Peyer's patch (tissue), 4 donors: ENCODE measurements at regions not wholly inside any gene's neighbourhood (a gene's known extent, or its start where the extent isn't known, plus 50 kb on each side); places are given as distances from the start of the nearest gene placed in this dataset.
"Not testable (repeated sequence)": the region's sequence is repeated elsewhere in the genome, so short reads cannot be mapped to it uniquely, and the experiment has no call there.

Experiments
- DNase-seq, 3 donors: peaks; one replicate each; pipeline ENCODE4 v3.0.0-alpha.2; 2017 to 2019
- H3K27ac ChIP-seq, 4 donors: fragments of 200-600 bp; sonication (generic); one replicate each; pipeline ENCODE4 v1.5.1; 2016 to 2019
- H3K27me3 ChIP-seq, 2 donors: fragments of 200-600 bp; sonication (generic); one replicate each; pipeline ENCODE4 v1.5.1; 2019
- H3K36me3 ChIP-seq, 3 donors: fragments of 200-600 bp; sonication (generic); one replicate each; pipeline ENCODE4 v1.5.1; 2016 to 2019
- H3K4me1 ChIP-seq, 4 donors: fragments of 200-600 bp; sonication (generic); one replicate each; pipeline ENCODE4 v1.5.1; 2016 to 2019
- H3K4me3 ChIP-seq, 4 donors: fragments of 200-600 bp; sonication (generic); 1 replicate in 3 of 4; 2 replicates in 1 of 4; pipeline ENCODE4 v1.5.1; 2016 to 2019; ENCODE audit warnings: mild to moderate bottlenecking in 1 of 4
- H3K9me3 ChIP-seq, 4 donors: fragments of 200-600 bp; sonication (generic); one replicate each; pipeline ENCODE4 v1.5.1; 2016 to 2019; ENCODE audit warnings: mild to moderate bottlenecking in 1 of 4
- POLR2A ChIP-seq, 2 donors: fragments of 450-650 bp; IDR thresholded peaks; one replicate each; pipeline ENCODE4 v1.5.1; 2017; ENCODE audit warnings: antibody characterized with exemption in 2 of 2, mild to moderate bottlenecking in 2 of 2, moderate library complexity in 2 of 2
- TF ChIP-seq, protein P1 (sequence below), 6 experiments: fragments of 450-650 bp in 4 of 6; fragments of 200-600 bp in 2 of 6; sonication (generic) in 1 of 6; IDR thresholded peaks; one replicate each; pipeline ENCODE4 v1.5.1; 2017 to 2019; ENCODE audit warnings: antibody characterized with exemption in 6 of 6, mild to moderate bottlenecking in 3 of 6, moderate library complexity in 1 of 6

GRCh38 chr5:174644436-174644835 lies 79.9 kb upstream of the MSX2 start:
- Histone ChIP-seq H3K4me3 (no peak overlapping the region), H3K4me1 (no peaks in the 10 kb centered on the region), H3K27me3 (no peaks in the 10 kb centered on the region), H3K9me3 (no peaks in the 10 kb centered on the region), H3K36me3 (no peaks in the 10 kb centered on the region), H3K27ac (no peak overlapping the region)
- no peak for TF ChIP-seq POLR2A (IDR thresholded peaks at IDR 0.05)
- TF ChIP-seq, protein P1, sequence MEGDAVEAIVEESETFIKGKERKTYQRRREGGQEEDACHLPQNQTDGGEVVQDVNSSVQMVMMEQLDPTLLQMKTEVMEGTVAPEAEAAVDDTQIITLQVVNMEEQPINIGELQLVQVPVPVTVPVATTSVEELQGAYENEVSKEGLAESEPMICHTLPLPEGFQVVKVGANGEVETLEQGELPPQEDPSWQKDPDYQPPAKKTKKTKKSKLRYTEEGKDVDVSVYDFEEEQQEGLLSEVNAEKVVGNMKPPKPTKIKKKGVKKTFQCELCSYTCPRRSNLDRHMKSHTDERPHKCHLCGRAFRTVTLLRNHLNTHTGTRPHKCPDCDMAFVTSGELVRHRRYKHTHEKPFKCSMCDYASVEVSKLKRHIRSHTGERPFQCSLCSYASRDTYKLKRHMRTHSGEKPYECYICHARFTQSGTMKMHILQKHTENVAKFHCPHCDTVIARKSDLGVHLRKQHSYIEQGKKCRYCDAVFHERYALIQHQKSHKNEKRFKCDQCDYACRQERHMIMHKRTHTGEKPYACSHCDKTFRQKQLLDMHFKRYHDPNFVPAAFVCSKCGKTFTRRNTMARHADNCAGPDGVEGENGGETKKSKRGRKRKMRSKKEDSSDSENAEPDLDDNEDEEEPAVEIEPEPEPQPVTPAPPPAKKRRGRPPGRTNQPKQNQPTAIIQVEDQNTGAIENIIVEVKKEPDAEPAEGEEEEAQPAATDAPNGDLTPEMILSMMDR (IDR thresholded peaks at IDR 0.05): no peak
- no peak for DNase-seq

DNA sequence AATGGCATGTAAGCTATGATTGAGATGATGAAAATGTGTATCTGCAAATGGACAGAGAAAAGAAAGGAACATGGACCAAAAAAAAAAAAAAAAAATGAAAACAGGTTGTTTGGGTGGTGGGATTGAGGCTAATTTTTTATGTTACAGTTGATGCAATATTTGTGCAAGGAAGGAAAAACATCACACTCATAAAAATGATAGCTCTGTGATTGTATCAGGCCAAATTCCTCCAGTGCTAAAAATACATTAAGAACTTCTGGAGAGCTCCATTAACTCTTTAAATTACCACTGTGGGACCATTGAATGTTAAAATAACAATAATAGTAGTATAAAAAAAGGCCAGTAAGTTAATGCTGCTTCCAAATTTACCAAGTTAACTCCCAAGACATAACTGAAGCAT lies 79.5 kb upstream of the MSX2 start:
- Histone ChIP-seq H3K27me3 (no peaks in the 10 kb centered on the region), H3K4me3 (no peak overlapping the region), H3K9me3 (no peaks in the 10 kb centered on the region), H3K4me1 (no peaks in the 10 kb centered on the region), H3K36me3 (no peaks in the 10 kb centered on the region), H3K27ac (no peak overlapping the region)
- no peak for DNase-seq
- TF ChIP-seq, protein P1 (IDR thresholded peaks at IDR 0.05): no peak
- no peak for TF ChIP-seq POLR2A (IDR thresholded peaks at IDR 0.05)

- Histone ChIP-seq H3K4me3 (no peak overlapping the region), H3K36me3 (no peaks in the 10 kb centered on the region), H3K4me1 (no peaks in the 10 kb centered on the region), H3K27ac (no peak overlapping the region), H3K9me3 (no peaks in the 10 kb centered on the region), H3K27me3 (no peaks in the 10 kb centered on the region)
- no peak for DNase-seq
- TF ChIP-seq, protein P1 (IDR thresholded peaks at IDR 0.05): no peak
- TF ChIP-seq POLR2A (IDR thresholded peaks at IDR 0.05): no peak
These were observed 78.7 kb upstream of the MSX2 start for GRCh38 chr5:174645677-174646076.

DNA sequence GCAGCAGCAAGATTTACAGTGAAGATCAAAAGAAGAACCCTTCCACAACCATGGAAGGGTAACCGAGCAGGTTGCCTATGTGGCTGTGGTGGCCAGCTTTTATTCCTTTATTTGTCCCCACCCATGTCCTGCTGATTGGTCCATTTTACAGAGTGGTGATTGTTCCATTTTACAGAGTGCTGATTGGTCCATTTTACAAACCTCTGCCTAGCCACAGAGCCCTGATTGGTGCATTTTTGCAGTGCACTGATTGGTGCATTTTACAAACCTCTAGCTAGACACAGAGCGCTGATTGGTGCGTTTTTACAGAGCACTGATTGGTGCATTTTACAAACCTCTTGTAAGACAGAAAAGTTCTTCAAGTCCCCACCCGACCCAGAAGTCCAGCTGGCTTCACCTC lies 75.8 kb upstream of the MSX2 start:
- not testable (repeated sequence) for H3K4me1 ChIP-seq, DNase-seq, H3K36me3 ChIP-seq, H3K9me3 ChIP-seq, H3K27me3 ChIP-seq, H3K4me3 ChIP-seq, H3K27ac ChIP-seq

DNA sequence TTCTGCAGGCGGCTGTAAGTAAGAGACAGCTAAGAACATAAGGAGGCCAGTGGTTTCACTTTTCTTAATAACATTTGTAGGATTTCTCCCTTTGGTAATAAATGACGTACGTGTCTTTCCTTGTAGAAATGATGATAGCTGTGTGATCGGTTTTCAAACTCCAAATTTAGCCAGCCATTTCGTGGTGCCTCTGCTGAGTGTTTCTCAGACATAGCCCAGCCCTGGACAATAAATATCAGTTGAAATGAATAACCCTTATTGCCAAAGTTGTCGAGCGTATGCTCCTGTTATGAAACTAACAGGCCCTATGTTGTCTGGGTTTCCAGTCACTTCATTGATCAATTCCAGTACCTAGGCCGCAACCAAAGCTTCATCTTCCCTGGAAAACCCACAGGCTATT lies 75.0 kb upstream of the MSX2 start:
- TF ChIP-seq, protein P1 (IDR thresholded peaks at IDR 0.05): no peak
- no peak for TF ChIP-seq POLR2A (IDR thresholded peaks at IDR 0.05)
- Histone ChIP-seq H3K4me1 (no peaks in the 10 kb centered on the region), H3K36me3 (no peaks in the 10 kb centered on the region), H3K27ac (no peak overlapping the region), H3K27me3 (no peaks in the 10 kb centered on the region), H3K4me3 (no peak overlapping the region), H3K9me3 (no peaks in the 10 kb centered on the region)
- no peak for DNase-seq

- H3K27me3 ChIP-seq: no peaks in the 10 kb centered on the region
- no peak overlapping the region for H3K4me3 ChIP-seq
- no peak overlapping the region for H3K27ac ChIP-seq
- no peaks in the 10 kb centered on the region for H3K4me1 ChIP-seq
- TF ChIP-seq, protein P1 (IDR thresholded peaks at IDR 0.05): no peak
- TF ChIP-seq POLR2A (IDR thresholded peaks at IDR 0.05): no peak
- H3K9me3 ChIP-seq: no peaks in the 10 kb centered on the region
- DNase-seq: no peak
- H3K36me3 ChIP-seq: no peaks in the 10 kb centered on the region
These were observed 69.9 kb upstream of the MSX2 start for GRCh38 chr5:174654442-174654841.
